H1 (cell line): ENCODE measurements at regions not wholly inside any gene's neighbourhood (a gene's known extent, or its start where the extent isn't known, plus 50 kb on each side); places are given as distances from the start of the nearest gene placed in this dataset.

Source experiments
- CTCF ChIA-PET: fragments of 300-600 bp; sonication (Branson Sonifier 250); formaldehyde crosslinking; loops from one replicate; lab custom pipeline; 2021; ENCODE audit not compliant: partially characterized antibody; lab: Charles Lee
- POLR2A ChIA-PET: fragments of 300-600 bp; sonication (Branson Sonifier 250); formaldehyde crosslinking; loops from one replicate; lab custom pipeline; 2021; ENCODE audit warnings: inconsistent platforms; ENCODE audit not compliant: partially characterized antibody; lab: Charles Lee
- DNase-seq, 2 experiments: peaks; one replicate each; pipeline versions ENCODE4 v3.0.0 to v3.0.0-alpha.2; 2010 to 2022; ENCODE audit warnings: low spot score in 2 of 2, low read depth in 1 of 2, mixed read lengths in 1 of 2
- FAIRE-seq: peaks from 2 replicates; lab custom pipeline; 2011; peaks lifted over from hg19 to GRCh38; lab: Jason Lieb, UNC
- H2AFZ ChIP-seq: 2 replicates; pipeline ENCODE4 v1.8.1; 2012; ENCODE audit warnings: low read length, inconsistent platforms
- H2AK5ac ChIP-seq: 2 replicates; pipeline ENCODE4 v1.6.1; 2013; ENCODE audit warnings: low read depth, low read length
- H2BK120ac ChIP-seq: replicated peaks from 2 replicates; pipeline ENCODE3; 2013; ENCODE audit warnings: low read depth, low read length, inconsistent platforms
- H2BK12ac ChIP-seq: 2 replicates; pipeline ENCODE4 v1.6.1; 2013; ENCODE audit warnings: low read depth, low read length
- H2BK15ac ChIP-seq: 2 replicates; pipeline ENCODE4 v1.6.1; 2013; ENCODE audit warnings: low read length
- H2BK20ac ChIP-seq: 2 replicates; pipeline ENCODE4 v1.6.1; 2013; ENCODE audit warnings: low read length
- H2BK5ac ChIP-seq: 2 replicates; pipeline ENCODE4 v1.6.1; 2013; ENCODE audit warnings: low read depth, low read length
- H3K14ac ChIP-seq: 2 replicates; pipeline ENCODE4 v1.6.1; 2013; ENCODE audit warnings: inconsistent platforms; ENCODE audit not compliant: insufficient read length
- H3K18ac ChIP-seq: 2 replicates; pipeline ENCODE4 v1.6.1; 2013; ENCODE audit warnings: low read length; ENCODE audit errors: extremely low read depth
- H3K23ac ChIP-seq: 2 replicates; pipeline ENCODE4 v1.6.1; 2013; ENCODE audit warnings: inconsistent platforms; ENCODE audit not compliant: insufficient read length
- H3K23me2 ChIP-seq: 2 replicates; pipeline ENCODE4 v1.6.1; 2013; ENCODE audit warnings: low read depth, low read length
- H3K27ac ChIP-seq: 2 replicates; pipeline ENCODE4 v1.6.1; 2011; ENCODE audit warnings: low read depth, low read length, inconsistent platforms
- H3K27me3 ChIP-seq, 4 experiments: replicated peaks in 1 of 4; 1 replicate in 1 of 4; 2 replicates in 3 of 4; pipeline versions ENCODE4 v1.6.1 to v1.8.1; 2011 to 2013; ENCODE audit warnings: low read length in 3 of 4, mild to moderate bottlenecking in 3 of 4, inconsistent platforms in 2 of 4, mixed read lengths in 2 of 4, moderate library complexity in 1 of 4; ENCODE audit not compliant: control insufficient read depth in 3 of 4, insufficient read depth in 3 of 4; ENCODE audit errors: extremely low read depth in 1 of 4
- H3K36me3 ChIP-seq, 4 experiments: 2 replicates each; pipeline versions ENCODE4 v1.6.1 to v1.8.1; 2011 to 2013; ENCODE audit warnings: mild to moderate bottlenecking in 4 of 4, low read length in 3 of 4, moderate library complexity in 2 of 4, control low read depth in 1 of 4, inconsistent platforms in 1 of 4; ENCODE audit not compliant: insufficient read depth in 4 of 4, control insufficient read depth in 2 of 4
- H3K4ac ChIP-seq: replicated peaks from 2 replicates; pipeline ENCODE3; 2013; ENCODE audit warnings: low read length, low read depth, mixed read lengths, inconsistent platforms; ENCODE audit not compliant: insufficient read length
- H3K4me1 ChIP-seq, 4 experiments: replicated peaks in 1 of 4; 1 replicate in 1 of 4; 2 replicates in 3 of 4; pipeline versions ENCODE4 v1.6.1 to v1.8.1; 2011 to 2013; ENCODE audit warnings: low read length in 3 of 4, inconsistent platforms in 2 of 4, mixed read lengths in 1 of 4; ENCODE audit not compliant: insufficient read depth in 4 of 4, control insufficient read depth in 3 of 4
- H3K4me2 ChIP-seq, 2 experiments: 2 replicates each; pipeline versions ENCODE4 v1.6.1 to v1.8.1; 2011 to 2013; ENCODE audit warnings: low read depth in 2 of 2, low read length in 2 of 2, control low read depth in 1 of 2, inconsistent platforms in 1 of 2, mild to moderate bottlenecking in 1 of 2; ENCODE audit not compliant: insufficient read depth in 1 of 2
- H3K4me3 ChIP-seq, 4 experiments: fragments of 200-600, 300-600 bp in 1 of 4; sonication (generic), shearing (Covaris generic), sonication (Bioruptor Twin) in 1 of 4; 2 replicates each; pipeline versions ENCODE4 v1.5.1 to v1.8.1; 2011 to 2016; ENCODE audit warnings: low read length in 4 of 4, low read depth in 3 of 4, control low read depth in 2 of 4, inconsistent platforms in 2 of 4, mild to moderate bottlenecking in 2 of 4, mixed read lengths in 1 of 4, moderate library complexity in 1 of 4; ENCODE audit not compliant: insufficient read depth in 2 of 4; ENCODE audit errors: extremely low read depth in 1 of 4
- H3K56ac ChIP-seq: replicated peaks from 2 replicates; pipeline ENCODE3; 2013; ENCODE audit warnings: low read depth, mild to moderate bottlenecking, mixed read lengths, low read length, inconsistent platforms; ENCODE audit not compliant: insufficient read length
- H3K79me1 ChIP-seq: 2 replicates; pipeline ENCODE4 v1.6.1; 2013; ENCODE audit warnings: low read depth, low read length, control low read depth
- H3K79me2 ChIP-seq, 2 experiments: 2 replicates each; pipeline versions ENCODE4 v1.6.1 to v1.8.1; 2012 to 2013; ENCODE audit warnings: low read length in 2 of 2, mild to moderate bottlenecking in 2 of 2, inconsistent platforms in 1 of 2; ENCODE audit not compliant: insufficient read depth in 2 of 2, control insufficient read depth in 1 of 2
- H3K9ac ChIP-seq, 4 experiments: replicated peaks in 1 of 4; 1 replicate in 1 of 4; 2 replicates in 3 of 4; pipeline versions ENCODE4 v1.6.1 to v1.8.1; 2011 to 2013; ENCODE audit warnings: low read depth in 3 of 4, low read length in 3 of 4, control low read depth in 2 of 4, mild to moderate bottlenecking in 2 of 4, moderate library complexity in 2 of 4, inconsistent platforms in 1 of 4; ENCODE audit errors: extremely low read depth in 1 of 4
- H3K9me3 ChIP-seq, 2 experiments: 2 replicates each; pipeline versions ENCODE4 v1.6.1 to v1.8.1; 2012 to 2013; ENCODE audit warnings: mild to moderate bottlenecking in 2 of 2, moderate library complexity in 2 of 2, control low read depth in 1 of 2, inconsistent platforms in 1 of 2, low read depth in 1 of 2, low read length in 1 of 2, mixed read lengths in 1 of 2; ENCODE audit not compliant: insufficient read depth in 2 of 2
- H4K20me1 ChIP-seq, 2 experiments: replicated peaks in 1 of 2; 2 replicates each; pipeline versions ENCODE3 to v1.8.1; 2011 to 2013; ENCODE audit warnings: inconsistent platforms in 2 of 2, low read length in 2 of 2, mild to moderate bottlenecking in 1 of 2; ENCODE audit not compliant: insufficient read depth in 2 of 2, control insufficient read depth in 1 of 2
- H4K5ac ChIP-seq: 2 replicates; pipeline ENCODE4 v1.6.1; 2013; ENCODE audit warnings: low read length, low read depth, mixed read lengths, inconsistent platforms; ENCODE audit not compliant: insufficient read length
- H4K8ac ChIP-seq: 2 replicates; pipeline ENCODE4 v1.8.0; 2013; ENCODE audit warnings: mild to moderate bottlenecking, moderate library complexity, low read length, inconsistent platforms; ENCODE audit not compliant: insufficient read depth; ENCODE audit errors: extremely low read depth
- H4K91ac ChIP-seq: replicated peaks from 2 replicates; pipeline ENCODE3; 2013; ENCODE audit warnings: low read length, mixed read lengths, inconsistent platforms; ENCODE audit not compliant: insufficient read length
- BCL11A ChIP-seq, 2 experiments: IDR thresholded peaks; one replicate each; pipeline ENCODE4 v1.6.1; 2011; ENCODE audit warnings: low read depth in 2 of 2, low read length in 2 of 2, mild to moderate bottlenecking in 2 of 2
- BRCA1 ChIP-seq: IDR thresholded peaks from 2 replicates; pipeline ENCODE4 v1.6.1; 2012; ENCODE audit warnings: low read depth, low read length, improper control_type of control experiment
- CHD2 ChIP-seq: IDR thresholded peaks from 2 replicates; pipeline ENCODE4 v1.6.1; 2012; ENCODE audit warnings: low read length, improper control_type of control experiment
- EZH2 ChIP-seq: fragments of 200-600 bp; sonication (generic); IDR thresholded peaks from 2 replicates; pipeline ENCODE4 v1.7.1; 2012; ENCODE audit warnings: low read depth, mild to moderate bottlenecking, moderate library complexity, low read length, inconsistent platforms; ENCODE audit not compliant: severe bottlenecking
- JUND ChIP-seq: IDR thresholded peaks from 2 replicates; pipeline ENCODE4 v1.6.1; 2011; ENCODE audit warnings: mild to moderate bottlenecking, improper control_type of control experiment, low read length
- POLR2AphosphoS5 ChIP-seq: IDR thresholded peaks from 2 replicates; pipeline ENCODE4 v1.6.1; 2011; ENCODE audit warnings: low read depth, low read length
- TEAD4 ChIP-seq: IDR thresholded peaks from 2 replicates; pipeline ENCODE4 v1.6.1; 2012; ENCODE audit warnings: low read depth, low read length, inconsistent platforms, mixed read lengths

- Histone ChIP-seq H3K4ac (no peak overlapping the region), H2BK5ac (no peak overlapping the region), H2AK5ac (no peak overlapping the region), H3K23ac (no peak overlapping the region), H2AFZ (no peak overlapping the region), H3K4me3 (no peak overlapping the region), H3K79me2 (no peaks in the 10 kb centered on the region), H3K9me3 (no peaks in the 10 kb centered on the region), H2BK15ac (no peak overlapping the region), H2BK20ac (no peak overlapping the region), H3K4me2 (no peak overlapping the region), H2BK120ac (no peak overlapping the region), H3K14ac (no peak overlapping the region), H4K20me1 (no peaks in the 10 kb centered on the region)
- DNase-seq (no peak), FAIRE-seq (no peak)
- TF ChIP-seq JUND (no peak), BCL11A (IDR thresholded peaks at IDR 0.05; ENCODE audit: low read depth in 2 of 2, low read length in 2 of 2) (no peak), POLR2AphosphoS5 (no peak), TEAD4 (no peak), EZH2 (no peak), CHD2 (no peak), BRCA1 (no peak)
- TF ChIP-seq, all 59 proteins: peak for 0
- H3K79me1 ChIP-seq: no peaks in the 10 kb centered on the region
- ChIA-PET POLR2A (no interaction called here), CTCF (no interaction called here)
- no peak overlapping the region for H3K27ac ChIP-seq
- H3K18ac ChIP-seq: no peak overlapping the region
- H4K5ac ChIP-seq: no peak overlapping the region
- H2BK12ac ChIP-seq: no peak overlapping the region
- no peak overlapping the region for H4K8ac ChIP-seq
- H3K9ac ChIP-seq: no peak overlapping the region
- no peaks in the 10 kb centered on the region for H3K36me3 ChIP-seq
- no peak overlapping the region for H4K91ac ChIP-seq
- no peak overlapping the region for H3K56ac ChIP-seq
- H3K4me1 ChIP-seq: peaks cover 0 to 6% (median 0%) of the 10 kb centered on the region in 4 experiments; a peak in 1 of 7 replicates
- H3K27me3 ChIP-seq: peaks cover 0 to 4% (median 0%) of the 10 kb centered on the region in 4 experiments; a peak in 1 of 7 replicates
- H3K23me2 ChIP-seq: peaks cover 5% of the 10 kb centered on the region; the same call in 1 of the 2 replicates
These were observed 146.3 kb upstream of the CHRDL1 start for GRCh38 chrX:110941906-110942305.
